Neural crest cell (in vitro differentiated cells): ENCODE measurements at regions not wholly inside any gene's neighbourhood (a gene's known extent, or its start where the extent isn't known, plus 50 kb on each side); places are given as distances from the start of the nearest gene placed in this dataset.
"Not testable (repeated sequence)": the region's sequence is repeated elsewhere in the genome, so short reads cannot be mapped to it uniquely, and the experiment has no call there.

Experiments
- DNase-seq: peaks from one replicate; pipeline ENCODE4 v3.0.0; 2021; ENCODE audit warnings: low read depth, mixed read lengths, low spot score
- H3K27ac Mint-ChIP-seq: one replicate; pipeline ENCODE4 v1.8.0; 2021; ENCODE audit warnings: mild to moderate bottlenecking, mixed read lengths; ENCODE audit not compliant: unreplicated experiment
- H3K27me3 Mint-ChIP-seq: 2 replicates; pipeline ENCODE4 v1.8.0; 2021; ENCODE audit warnings: low read depth, mild to moderate bottlenecking, mixed read lengths
- H3K36me3 Mint-ChIP-seq: 2 replicates; pipeline ENCODE4 v1.8.0; 2021; ENCODE audit warnings: low read depth, mild to moderate bottlenecking, mixed read lengths
- H3K4me1 Mint-ChIP-seq: 2 replicates; pipeline ENCODE4 v1.8.0; 2021; ENCODE audit warnings: mixed read lengths
- H3K4me3 Mint-ChIP-seq: one replicate; pipeline ENCODE4 v1.8.0; 2021; ENCODE audit warnings: mild to moderate bottlenecking, mixed read lengths
- H3K9me3 Mint-ChIP-seq: 2 replicates; pipeline ENCODE4 v1.8.0; 2021; ENCODE audit warnings: mixed read lengths
- TF ChIP-seq, protein P1 (sequence below): fragments of 200-600 bp; sonication (generic); conservative IDR thresholded peaks from 2 replicates; pipeline ENCODE4 v1.5.0; 2021; ENCODE audit warnings: antibody characterized with exemption, mild to moderate bottlenecking

DNA sequence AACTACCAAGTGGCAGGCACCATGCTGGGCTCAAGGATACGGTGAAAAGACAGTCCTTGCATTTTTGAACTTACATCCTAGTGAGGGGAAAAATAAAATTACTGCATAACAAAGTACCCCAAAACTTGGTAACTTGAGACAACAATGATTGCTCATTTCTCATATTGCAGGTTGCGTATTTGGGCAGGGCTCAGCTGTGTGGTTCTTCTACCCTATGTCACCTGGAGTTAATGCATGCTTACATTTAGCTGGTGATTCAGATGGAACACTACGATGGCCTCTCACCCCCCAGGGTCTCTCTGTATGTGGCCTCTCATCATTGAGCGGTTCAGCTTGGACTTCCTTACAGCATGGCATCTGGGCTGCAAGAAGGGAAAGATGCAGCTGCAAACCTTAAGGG lies 60.7 kb upstream of the RBM19 start:
- H3K27me3 Mint-ChIP-seq: peaks cover 80% of the 10 kb centered on the region

DNA sequence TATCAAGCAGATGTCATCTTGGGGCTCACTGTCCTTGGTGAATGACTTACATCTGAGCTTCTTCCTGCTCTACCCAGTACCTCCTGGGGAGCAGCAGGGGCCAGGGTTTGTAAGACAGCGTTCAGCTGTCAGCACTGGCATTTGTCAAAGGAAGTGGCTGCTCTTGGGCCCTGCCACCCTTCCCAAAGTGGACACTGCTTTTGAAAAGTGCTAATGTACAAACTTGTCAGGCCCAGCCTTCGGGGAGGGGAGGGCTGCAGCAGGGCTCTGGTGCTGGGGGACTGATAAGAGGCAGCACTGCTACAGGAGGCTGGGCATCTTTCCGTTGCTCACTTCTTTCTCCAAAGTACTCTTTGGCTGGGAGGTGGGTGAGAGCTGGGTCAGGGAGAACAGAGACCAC lies 59.8 kb upstream of the RBM19 start:
- TF ChIP-seq, protein P1, sequence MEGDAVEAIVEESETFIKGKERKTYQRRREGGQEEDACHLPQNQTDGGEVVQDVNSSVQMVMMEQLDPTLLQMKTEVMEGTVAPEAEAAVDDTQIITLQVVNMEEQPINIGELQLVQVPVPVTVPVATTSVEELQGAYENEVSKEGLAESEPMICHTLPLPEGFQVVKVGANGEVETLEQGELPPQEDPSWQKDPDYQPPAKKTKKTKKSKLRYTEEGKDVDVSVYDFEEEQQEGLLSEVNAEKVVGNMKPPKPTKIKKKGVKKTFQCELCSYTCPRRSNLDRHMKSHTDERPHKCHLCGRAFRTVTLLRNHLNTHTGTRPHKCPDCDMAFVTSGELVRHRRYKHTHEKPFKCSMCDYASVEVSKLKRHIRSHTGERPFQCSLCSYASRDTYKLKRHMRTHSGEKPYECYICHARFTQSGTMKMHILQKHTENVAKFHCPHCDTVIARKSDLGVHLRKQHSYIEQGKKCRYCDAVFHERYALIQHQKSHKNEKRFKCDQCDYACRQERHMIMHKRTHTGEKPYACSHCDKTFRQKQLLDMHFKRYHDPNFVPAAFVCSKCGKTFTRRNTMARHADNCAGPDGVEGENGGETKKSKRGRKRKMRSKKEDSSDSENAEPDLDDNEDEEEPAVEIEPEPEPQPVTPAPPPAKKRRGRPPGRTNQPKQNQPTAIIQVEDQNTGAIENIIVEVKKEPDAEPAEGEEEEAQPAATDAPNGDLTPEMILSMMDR: no peak
- H3K9me3 Mint-ChIP-seq: no peaks in the 10 kb centered on the region
- no peaks in the 10 kb centered on the region for H3K4me1 Mint-ChIP-seq
- DNase-seq: no peak
- H3K27ac Mint-ChIP-seq: no peak overlapping the region
- no peak overlapping the region for H3K4me3 Mint-ChIP-seq
- H3K27me3 Mint-ChIP-seq: peaks cover 78% of the 10 kb centered on the region
- no peaks in the 10 kb centered on the region for H3K36me3 Mint-ChIP-seq

More for the DNA sequence above, 60.7 kb upstream of the RBM19 start:
- Mint-ChIP-seq H3K9me3 (no peaks in the 10 kb centered on the region), H3K4me3 (no peak overlapping the region), H3K36me3 (no peaks in the 10 kb centered on the region), H3K4me1 (no peaks in the 10 kb centered on the region), H3K27ac (no peak overlapping the region)
- no peak for DNase-seq
- TF ChIP-seq, protein P1: no peak

DNA sequence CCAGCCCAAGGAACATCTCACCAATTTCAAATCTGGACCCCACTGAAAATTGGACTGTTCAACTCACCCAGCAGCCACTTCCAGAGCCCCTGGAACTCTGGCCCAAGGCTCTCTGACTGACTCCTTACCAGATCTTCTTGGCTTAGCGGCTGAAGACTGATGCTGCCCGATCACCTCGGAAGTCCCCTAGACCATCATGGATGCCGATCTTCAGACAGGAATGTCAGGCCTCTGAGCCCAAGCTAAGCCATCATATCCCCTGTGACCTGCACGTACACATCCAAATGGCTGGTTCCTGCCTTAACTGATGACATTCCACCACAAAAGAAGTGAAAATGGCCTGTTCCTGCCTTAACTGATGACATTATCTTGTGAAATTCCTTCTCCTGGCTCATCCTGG lies 56.0 kb upstream of the RBM19 start:
- H3K9me3 Mint-ChIP-seq, H3K36me3 Mint-ChIP-seq, H3K4me1 Mint-ChIP-seq, DNase-seq, H3K4me3 Mint-ChIP-seq, H3K27ac Mint-ChIP-seq: not testable (repeated sequence)
- peaks cover 82% of the 10 kb centered on the region for H3K27me3 Mint-ChIP-seq

DNA sequence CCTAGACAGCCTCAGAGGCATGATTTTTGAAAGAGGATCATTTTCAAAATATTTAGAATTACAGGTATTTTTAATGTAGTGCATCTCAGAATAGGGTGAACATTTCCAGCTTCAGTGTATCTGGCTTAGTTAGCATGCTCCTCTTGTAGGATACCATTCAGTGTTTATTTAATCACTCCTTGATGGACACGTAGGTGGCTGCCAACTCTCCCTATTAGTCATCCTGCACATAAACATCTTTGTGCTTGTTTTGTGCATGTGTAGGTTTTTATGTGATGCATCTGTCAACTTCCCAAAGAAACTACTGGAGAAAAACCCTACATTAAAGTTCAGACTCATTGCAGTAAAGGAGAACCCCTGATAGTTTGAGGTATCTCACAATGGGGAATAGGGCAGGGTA lies 52.5 kb upstream of the RBM19 start:
- TF ChIP-seq, protein P1: no peak
- Mint-ChIP-seq H3K27me3 (peaks cover 89% of the 10 kb centered on the region), H3K9me3 (no peaks in the 10 kb centered on the region), H3K27ac (no peak overlapping the region), H3K4me1 (no peaks in the 10 kb centered on the region), H3K36me3 (no peaks in the 10 kb centered on the region), H3K4me3 (no peak overlapping the region)
- DNase-seq: no peak
